ENCODE measurements at regions not wholly inside any gene's neighbourhood (a gene's known extent, or its start where the extent isn't known, plus 50 kb on each side); places are given as distances from the start of the nearest gene placed in this dataset.

- H3K27me3 ChIP-seq, result no peaks in the 10 kb centered on the region
- H3K4me1 ChIP-seq, result peaks cover 39 to 64% (median 58%) of the 10 kb centered on the region in 4 donors
- H3K9me3 ChIP-seq, result no peaks in the 10 kb centered on the region
- H3K36me3 ChIP-seq, result no peaks in the 10 kb centered on the region
- TF ChIP-seq POLR2AphosphoS5 (IDR thresholded peaks at IDR 0.05), result peak; percentile 22 to 37
- TF ChIP-seq, protein P1, sequence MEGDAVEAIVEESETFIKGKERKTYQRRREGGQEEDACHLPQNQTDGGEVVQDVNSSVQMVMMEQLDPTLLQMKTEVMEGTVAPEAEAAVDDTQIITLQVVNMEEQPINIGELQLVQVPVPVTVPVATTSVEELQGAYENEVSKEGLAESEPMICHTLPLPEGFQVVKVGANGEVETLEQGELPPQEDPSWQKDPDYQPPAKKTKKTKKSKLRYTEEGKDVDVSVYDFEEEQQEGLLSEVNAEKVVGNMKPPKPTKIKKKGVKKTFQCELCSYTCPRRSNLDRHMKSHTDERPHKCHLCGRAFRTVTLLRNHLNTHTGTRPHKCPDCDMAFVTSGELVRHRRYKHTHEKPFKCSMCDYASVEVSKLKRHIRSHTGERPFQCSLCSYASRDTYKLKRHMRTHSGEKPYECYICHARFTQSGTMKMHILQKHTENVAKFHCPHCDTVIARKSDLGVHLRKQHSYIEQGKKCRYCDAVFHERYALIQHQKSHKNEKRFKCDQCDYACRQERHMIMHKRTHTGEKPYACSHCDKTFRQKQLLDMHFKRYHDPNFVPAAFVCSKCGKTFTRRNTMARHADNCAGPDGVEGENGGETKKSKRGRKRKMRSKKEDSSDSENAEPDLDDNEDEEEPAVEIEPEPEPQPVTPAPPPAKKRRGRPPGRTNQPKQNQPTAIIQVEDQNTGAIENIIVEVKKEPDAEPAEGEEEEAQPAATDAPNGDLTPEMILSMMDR (IDR thresholded peaks at IDR 0.05), result no peak
- WGBS, result 48% methylated on average over 6 of the region's 9 CpGs
- peak overlapping the region in 3 of 4 donors; percentile 20 to 90 (median 89) for H3K4me3 ChIP-seq
- intact Hi-C loops (cut with DNase I), result loop anchor here (5.0 kb wide), 3 partner anchors 64 to 279 kb away; partner anchors contain the start of gene LIMCH1
- no peak for DNase-seq (ENCODE audit: extremely low spot score)
- peak overlapping the region; percentile 56 to 92 (median 88) for H3K27ac ChIP-seq (replicated peaks in 1 of 4)
Measured at GRCh38 chr4:41363384-41363981, 106.8 kb downstream of the UCHL1 start.

- Histone ChIP-seq H3K4me1 (peaks cover 44 to 57% (median 50%) of the 10 kb centered on the region in 4 donors), H3K36me3 (no peaks in the 10 kb centered on the region), H3K27me3 (no peaks in the 10 kb centered on the region), H3K9me3 (no peaks in the 10 kb centered on the region), H3K4me3 (no peak overlapping the region), H3K27ac (replicated peaks in 1 of 4) (peak overlapping the region in 1 of 4 donors; percentile 30)
- intact Hi-C loops (cut with DNase I), result loop anchor here (5.0 kb wide), 3 partner anchors 62 to 277 kb away; partner anchors contain the start of gene LIMCH1
- no peak for TF ChIP-seq POLR2AphosphoS5 (IDR thresholded peaks at IDR 0.05)
- TF ChIP-seq, protein P1 (IDR thresholded peaks at IDR 0.05), result no peak
- no peak for TF ChIP-seq POLR2A (IDR thresholded peaks at IDR 0.05; ENCODE audit: low read depth)
- TF ChIP-seq EP300 (IDR thresholded peaks at IDR 0.05), result no peak
- WGBS, result 49% methylated on average over 3 of the region's 3 CpGs
- no peak for DNase-seq (ENCODE audit: extremely low spot score)
Measured at GRCh38 chr4:41364876-41365275, 108.1 kb downstream of the UCHL1 start.

- no peak for DNase-seq (ENCODE audit: extremely low spot score)
- peaks cover 40 to 53% (median 48%) of the 10 kb centered on the region in 4 donors for H3K4me1 ChIP-seq
- TF ChIP-seq, protein P1 (IDR thresholded peaks at IDR 0.05), result no peak
- no peak for TF ChIP-seq POLR2A (IDR thresholded peaks at IDR 0.05; ENCODE audit: low read depth)
- no peak for TF ChIP-seq POLR2AphosphoS5 (IDR thresholded peaks at IDR 0.05)
- TF ChIP-seq EP300 (IDR thresholded peaks at IDR 0.05), result no peak
- H3K4me3 ChIP-seq, result no peak overlapping the region
- no peaks in the 10 kb centered on the region for H3K27me3 ChIP-seq
- intact Hi-C loops (cut with DNase I), result no loop called here
- H3K36me3 ChIP-seq, result no peaks in the 10 kb centered on the region
- no peak overlapping the region for H3K27ac ChIP-seq (replicated peaks in 1 of 4)
- 81% methylated on average over 2 of the region's 4 CpGs for WGBS
- H3K9me3 ChIP-seq, result no peaks in the 10 kb centered on the region
Measured at GRCh38 chr4:41365681-41366080, 109.0 kb downstream of the UCHL1 start.

DNA sequence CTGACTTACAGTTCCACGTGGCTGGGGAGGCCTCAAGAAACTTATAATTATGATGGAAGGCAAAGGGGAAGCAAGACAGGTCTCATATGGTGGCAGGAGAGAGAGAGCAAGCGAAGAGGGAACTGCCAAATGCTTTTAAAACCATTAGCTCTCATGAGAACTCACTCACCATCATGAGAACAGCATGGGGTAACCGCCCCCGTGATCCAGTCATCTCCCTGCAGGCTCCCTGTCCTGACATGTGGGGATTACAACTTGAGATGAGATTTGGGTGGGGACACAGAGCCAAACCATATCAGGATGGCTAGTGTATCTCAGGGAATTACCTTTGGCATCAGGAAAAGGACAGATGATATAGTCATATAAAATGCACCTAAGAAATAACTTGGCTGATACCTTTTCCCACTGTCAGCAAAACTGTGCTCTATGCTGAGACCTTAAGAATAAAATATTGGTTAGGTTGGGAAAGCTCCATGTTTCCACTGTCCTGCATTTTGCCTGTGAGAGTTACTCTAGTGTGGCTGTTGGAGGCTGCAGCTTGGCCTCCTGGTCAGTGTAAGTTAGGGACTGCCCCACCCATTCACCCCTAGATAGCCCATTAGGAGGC lies 110.3 kb downstream of the UCHL1 start:
- 84% methylated on average over 4 of the region's 4 CpGs for WGBS
- Histone ChIP-seq H3K4me3 (no peak overlapping the region), H3K36me3 (no peaks in the 10 kb centered on the region), H3K27ac (replicated peaks in 1 of 4) (no peak overlapping the region), H3K4me1 (peaks cover 31 to 54% (median 44%) of the 10 kb centered on the region in 4 donors), H3K27me3 (no peaks in the 10 kb centered on the region), H3K9me3 (no peaks in the 10 kb centered on the region)
- intact Hi-C loops (cut with DNase I), result no loop called here
- DNase-seq (ENCODE audit: extremely low spot score), result no peak
- TF ChIP-seq POLR2A (IDR thresholded peaks at IDR 0.05; ENCODE audit: low read depth) (no peak), POLR2AphosphoS5 (IDR thresholded peaks at IDR 0.05) (no peak), EP300 (IDR thresholded peaks at IDR 0.05) (no peak)
- TF ChIP-seq, protein P1 (IDR thresholded peaks at IDR 0.05), result no peak

Data from esophagus muscularis mucosa (tissue), 4 donors.